Hematopoietic multipotent progenitor cell treated with erythropoietin and hydrocortisone succinate and interleukin-3 and kit ligand, for 15 days (in vitro differentiated cells): ENCODE measurements at regions not wholly inside any gene's neighbourhood (a gene's known extent, or its start where the extent isn't known, plus 50 kb on each side); places are given as distances from the start of the nearest gene placed in this dataset.
"Not testable (repeated sequence)": the region's sequence is repeated elsewhere in the genome, so short reads cannot be mapped to it uniquely, and the experiment has no call there.

Source experiments
- DNase-seq: peaks from one replicate; pipeline ENCODE4 v3.0.0-alpha.2; 2015; ENCODE audit warnings: low spot score

- not testable (repeated sequence) for DNase-seq
Measured at GRCh38 chr16:29160171-29160570, 175.3 kb downstream of the LAT start.

DNA sequence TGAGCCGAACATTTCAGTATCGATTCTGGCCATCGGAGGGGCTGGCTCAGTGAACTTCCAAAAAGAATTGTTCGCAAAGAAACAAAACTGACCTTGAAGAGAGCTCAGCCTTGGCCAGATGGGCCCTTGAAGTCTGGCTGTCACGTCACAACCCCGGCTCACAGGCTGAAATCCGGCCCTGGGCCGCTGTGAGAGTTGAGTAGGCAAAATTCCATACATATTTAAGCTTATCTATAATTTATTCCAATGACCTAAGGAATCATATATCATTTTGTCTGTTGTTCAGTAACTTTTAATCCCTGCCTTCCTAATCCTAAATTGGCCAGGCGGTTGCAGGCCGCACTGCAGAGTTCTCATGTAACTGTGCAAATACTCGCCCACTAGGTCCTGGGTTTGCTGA, 174.8 kb downstream of the LAT start:
- not testable (repeated sequence) for DNase-seq

DNA sequence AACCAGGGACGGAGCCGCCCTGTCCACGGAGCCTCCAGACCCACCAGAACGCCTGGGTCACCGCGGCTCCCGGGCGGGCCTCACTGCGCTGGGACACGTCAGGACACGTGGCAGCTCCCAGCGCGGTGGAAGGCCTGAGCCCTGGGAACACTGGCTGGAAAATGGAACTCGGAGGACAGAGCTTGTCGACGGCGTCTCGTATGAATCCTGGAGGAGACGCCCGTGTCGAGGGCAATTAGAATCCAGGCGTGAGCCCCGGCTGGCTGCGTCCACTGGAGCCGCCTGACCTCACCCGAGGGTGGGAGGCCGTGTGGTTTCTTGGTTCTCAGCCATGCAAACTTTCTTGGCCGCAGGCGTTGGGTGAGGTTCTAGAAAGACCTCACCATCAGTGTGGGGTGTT, 173.9 kb downstream of the LAT start:
- DNase-seq: no peak

- DNase-seq: not testable (repeated sequence)
Measured at GRCh38 chr16:29158031-29158784, 173.4 kb downstream of the LAT start.

DNA sequence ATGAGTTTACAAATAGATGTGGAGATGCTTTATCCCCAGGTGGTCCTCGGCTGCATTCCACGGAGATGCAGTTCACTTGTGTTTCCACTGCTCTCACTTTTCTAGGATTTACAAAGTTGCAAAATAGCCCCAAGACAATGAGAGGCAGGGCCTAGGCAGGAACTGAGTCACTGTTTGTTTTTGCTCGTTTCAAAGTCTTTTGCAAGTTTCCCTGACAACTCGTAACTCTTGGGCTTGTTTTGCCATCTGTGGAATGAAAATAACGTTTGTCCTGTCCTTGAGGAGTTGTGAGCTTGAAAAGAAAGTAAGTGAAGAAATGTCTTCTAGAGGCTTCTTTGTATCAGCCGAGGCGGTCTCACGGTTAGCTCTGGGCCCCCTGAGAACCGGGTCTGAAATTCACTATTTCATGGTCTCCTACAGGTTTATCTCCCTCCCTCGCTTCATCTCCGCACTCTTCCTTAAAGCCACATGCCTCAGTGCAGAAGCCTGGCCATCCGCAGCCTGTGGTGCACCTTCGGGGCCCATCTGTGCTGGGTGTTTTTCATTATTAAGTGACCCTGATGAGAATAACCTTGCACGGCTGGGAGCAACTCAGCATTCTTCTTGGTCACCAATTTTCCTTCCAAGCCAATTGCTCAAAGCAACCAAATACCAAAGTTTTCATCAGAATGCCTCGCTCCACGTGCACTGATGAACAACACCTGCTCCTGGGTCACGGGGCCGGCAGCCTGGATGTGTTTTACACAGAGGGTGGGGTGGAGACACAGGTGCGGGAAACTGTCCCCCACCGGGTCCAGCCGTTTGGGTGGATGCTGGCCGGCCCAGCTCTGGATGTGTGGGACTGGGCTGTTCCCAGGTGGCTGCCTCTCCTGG, 172.4 kb downstream of the LAT start:
- not testable (repeated sequence) for DNase-seq

GRCh38 chr16:29156511-29156910, 171.7 kb downstream of the LAT start:
- no peak for DNase-seq

- not testable (repeated sequence) for DNase-seq
Measured at GRCh38 chr16:29155866-29156200, 171.0 kb downstream of the LAT start.

DNA sequence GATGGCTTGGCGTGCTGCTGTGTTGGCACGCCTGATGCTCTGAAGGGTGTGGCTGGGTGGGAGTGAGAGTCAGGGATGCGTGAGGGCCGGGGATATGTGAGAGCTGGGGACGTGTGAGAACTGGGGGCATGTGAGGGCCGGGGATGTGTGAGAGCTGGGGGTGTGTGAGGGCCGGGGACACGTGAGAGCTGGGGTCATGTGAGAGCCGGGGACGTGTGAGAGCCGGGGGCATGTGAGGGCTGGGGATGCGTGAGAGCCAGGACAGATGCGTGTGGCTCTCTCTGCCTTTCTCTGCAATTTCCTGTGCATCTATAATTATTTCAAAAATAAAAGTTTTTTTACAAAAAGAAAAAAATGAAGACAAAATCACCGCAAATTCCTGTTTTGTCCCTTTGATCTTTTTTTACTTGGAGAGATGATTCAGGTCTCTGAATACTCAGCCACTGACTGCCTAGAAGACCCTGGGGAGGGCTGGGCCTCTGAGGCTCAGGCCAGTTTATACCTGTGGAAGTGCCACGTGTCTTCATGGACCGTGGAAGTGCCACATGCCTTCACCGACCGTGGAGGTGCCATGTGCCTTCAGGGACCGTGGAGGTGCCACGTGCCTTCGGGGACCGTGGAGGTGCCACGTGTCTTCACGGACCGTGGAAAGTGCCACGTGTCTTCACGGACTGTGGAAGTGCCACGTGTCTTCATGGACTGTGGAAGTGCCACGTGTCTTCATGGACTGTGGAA, 170.4 kb downstream of the LAT start:
- not testable (repeated sequence) for DNase-seq

GRCh38 chr16:29154676-29155121, 169.8 kb downstream of the LAT start:
- no peak for DNase-seq

DNA sequence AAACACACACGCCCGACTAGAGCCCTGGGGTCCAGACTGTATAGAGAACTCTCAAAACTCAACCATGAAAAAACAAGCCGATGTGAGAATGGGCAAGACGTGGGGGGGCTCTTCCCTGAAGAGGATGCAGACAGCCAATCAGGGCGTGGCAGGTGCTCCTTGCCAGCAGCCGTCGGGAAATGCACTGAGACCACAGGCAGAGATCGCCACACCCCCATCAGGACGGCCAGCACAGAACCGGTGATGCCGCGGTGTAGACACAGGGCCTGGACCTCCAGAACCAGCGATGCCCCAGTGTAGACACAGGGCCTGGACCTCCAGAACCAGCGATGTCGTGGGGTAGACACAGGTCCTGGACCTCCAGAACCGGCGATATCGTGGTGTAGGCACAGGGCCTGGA, 169.2 kb downstream of the LAT start:
- no peak for DNase-seq

DNA sequence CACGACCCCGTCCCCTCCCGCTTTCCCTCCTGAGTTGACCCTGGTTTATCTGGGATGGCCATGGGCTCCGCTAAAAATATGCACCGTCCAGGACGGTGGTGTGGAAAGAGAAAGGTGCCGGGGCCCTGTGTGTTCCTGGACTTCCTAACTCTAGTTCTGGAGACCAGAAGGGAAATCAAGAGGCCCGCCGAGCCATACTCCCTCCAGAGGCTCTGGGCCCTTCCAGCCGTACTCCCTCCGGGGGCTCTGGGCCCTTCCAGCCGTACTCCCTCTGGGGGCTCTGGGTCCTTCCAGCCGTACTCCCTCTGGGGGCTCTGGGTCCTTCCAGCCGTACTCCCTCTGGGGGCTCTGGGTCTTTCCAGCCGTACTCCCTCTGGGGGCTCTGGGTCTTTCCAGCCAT, 168.5 kb downstream of the LAT start:
- DNase-seq: not testable (repeated sequence)

GRCh38 chr16:29152544-29153031, 167.7 kb downstream of the LAT start:
- DNase-seq: peak; percentile 10

GRCh38 chr16:29151317-29151716, 166.5 kb downstream of the LAT start:
- DNase-seq: no peak

GRCh38 chr16:29149912-29150311, 165.1 kb downstream of the LAT start:
- DNase-seq: not testable (repeated sequence)

- no peak for DNase-seq
Measured at GRCh38 chr16:29148867-29149272, 164.0 kb downstream of the LAT start.

DNA sequence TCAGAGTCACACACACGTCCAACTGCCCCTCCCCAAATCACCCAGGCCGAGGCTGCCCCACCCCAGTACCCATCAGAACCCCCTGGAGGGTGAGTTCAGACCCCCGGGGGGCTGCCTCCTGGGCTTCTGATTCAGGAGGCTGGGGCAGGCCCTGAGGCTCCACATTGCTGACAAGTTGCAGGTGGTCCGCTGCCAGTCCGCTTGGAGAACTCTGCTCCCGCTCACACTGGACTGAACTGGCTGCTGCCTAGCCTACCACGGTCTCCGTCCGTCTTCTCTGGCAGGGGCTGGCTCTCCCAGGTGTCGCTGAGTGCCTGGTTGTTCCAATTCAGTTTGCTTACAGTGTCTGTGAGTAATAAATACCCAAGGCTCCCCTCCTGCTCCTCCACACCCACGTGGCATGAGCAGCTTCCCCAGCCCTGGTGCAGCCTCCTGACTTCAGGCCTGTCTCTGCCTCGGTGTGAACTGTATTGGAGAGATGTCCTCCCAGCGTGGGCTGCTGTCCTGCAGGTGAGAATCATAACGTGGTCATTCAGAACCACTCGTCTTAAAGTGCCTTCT, 163.4 kb downstream of the LAT start:
- no peak for DNase-seq

- not testable (repeated sequence) for DNase-seq
Measured at GRCh38 chr16:29147710-29148109, 162.9 kb downstream of the LAT start.

- not testable (repeated sequence) for DNase-seq
Measured at GRCh38 chr16:29146808-29147643, 162.2 kb downstream of the LAT start.

GRCh38 chr16:29146266-29146665, 161.4 kb downstream of the LAT start:
- DNase-seq: no peak

DNA sequence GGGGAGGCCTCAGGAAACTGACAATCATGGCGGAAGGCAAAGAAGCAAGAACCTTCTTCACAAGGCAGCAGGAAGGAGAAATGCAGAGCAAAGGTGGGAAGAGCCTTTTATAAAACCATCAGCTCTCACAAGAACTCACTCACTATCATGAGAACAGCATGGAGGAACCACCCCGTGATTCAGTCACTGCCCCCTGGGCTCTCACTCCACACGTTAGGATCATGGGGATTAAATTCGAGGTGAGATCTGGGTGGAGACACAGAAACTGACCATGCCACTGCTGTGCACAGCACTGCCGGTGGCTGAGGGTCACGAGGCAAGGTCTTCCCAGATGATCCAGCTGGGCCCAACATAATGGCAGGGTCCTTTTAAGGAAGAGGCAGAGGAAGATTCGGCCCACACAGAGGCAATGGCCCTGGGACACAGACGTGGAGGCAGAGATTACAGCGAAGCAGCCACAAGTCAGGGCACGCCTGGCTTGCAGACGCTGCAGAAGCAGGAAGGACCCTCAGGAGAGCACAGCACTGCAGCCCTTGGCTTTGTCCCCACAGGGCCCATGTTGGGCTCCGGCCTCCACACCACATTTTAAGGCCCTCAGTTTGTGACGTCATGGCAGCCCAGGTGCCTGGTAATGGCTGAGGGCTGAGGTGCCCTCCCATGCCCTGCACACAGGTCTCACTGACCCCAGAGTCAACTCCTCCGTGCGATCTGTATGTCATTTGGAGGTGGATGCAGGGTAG, 160.8 kb downstream of the LAT start:
- not testable (repeated sequence) for DNase-seq
